ENCODE measurements at regions not wholly inside any gene's neighbourhood (a gene's known extent, or its start where the extent isn't known, plus 50 kb on each side); places are given as distances from the start of the nearest gene placed in this dataset.

DNA sequence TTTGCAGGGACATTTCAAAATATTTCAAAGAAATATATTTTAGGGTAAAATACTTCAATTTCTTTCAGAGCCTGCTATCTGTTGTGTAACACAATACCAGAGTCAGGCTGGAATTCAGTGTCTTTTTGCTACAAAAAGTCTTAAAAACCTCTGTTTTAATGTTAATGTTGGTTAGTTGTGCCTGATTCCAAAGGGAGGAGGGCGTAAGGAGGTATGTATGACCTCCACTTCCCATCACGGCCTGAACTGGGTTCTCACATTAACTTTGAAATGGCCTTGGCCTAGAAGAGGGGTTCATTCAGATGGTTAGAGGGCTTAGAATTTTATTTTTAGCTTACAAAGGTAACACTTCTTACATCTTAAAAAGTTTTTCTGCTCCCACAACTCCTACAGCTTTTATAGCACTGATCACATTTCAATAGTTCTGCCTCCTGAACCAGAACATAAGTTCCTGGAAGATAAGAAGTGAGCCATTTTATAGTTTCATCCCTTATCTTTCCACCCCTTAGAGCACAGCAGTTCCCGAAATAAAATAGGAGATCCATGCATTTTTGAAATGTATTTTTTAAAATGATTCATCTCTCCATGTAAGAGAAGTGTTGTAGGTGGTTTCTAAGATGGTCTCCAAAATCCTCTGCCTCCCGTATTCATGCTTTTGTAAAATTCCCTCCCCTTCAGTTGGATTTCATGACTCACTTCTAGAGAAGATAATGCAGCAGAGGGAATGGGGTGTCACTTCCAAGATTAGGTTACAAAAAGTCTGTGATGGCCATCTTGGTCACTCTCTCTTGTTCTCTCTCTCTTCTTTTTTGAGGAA lies 543.1 kb upstream of the NECTIN3 start:
- no peak for DNase-seq (ENCODE audit: low read depth in 2 of 2)

DNA sequence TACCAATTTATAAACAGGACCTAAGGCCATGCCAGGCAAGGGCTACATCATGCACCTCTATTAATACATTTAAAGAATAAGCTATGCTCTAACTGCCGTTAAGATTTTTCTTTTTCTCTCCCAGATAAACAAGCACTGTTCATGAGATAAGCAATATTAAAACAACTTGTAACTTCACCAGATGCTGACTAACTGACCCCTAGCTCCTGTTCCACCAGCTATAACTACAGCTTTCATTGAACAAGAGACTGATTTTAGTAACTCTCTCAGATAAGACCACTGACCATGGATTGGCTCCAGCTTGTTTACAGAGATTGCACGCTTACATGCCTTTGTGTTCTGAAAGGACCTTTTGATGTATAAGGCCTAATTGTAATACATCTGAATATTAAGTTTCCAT lies 540.7 kb upstream of the NECTIN3 start:
- no peak for DNase-seq (ENCODE audit: low read depth in 2 of 2)

DNA sequence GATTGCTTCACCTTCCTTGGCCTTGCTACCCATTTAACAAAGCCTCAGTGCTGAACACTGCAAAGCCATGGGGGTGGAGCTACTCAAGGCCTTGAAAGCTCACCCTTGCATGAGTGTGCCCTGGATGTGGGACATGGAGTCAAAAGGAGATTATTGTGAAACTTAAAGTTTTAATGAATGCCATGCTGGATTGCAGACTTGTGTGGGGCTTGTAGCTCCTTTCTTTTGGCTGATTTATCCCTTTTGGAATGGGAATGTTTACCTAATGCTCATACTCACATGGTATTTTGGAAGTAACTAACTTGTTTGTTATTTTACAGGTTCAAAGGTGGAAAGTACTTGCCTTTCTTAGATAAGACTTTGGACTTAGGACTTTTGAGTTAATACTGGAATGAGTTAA lies 538.5 kb upstream of the NECTIN3 start:
- DNase-seq (ENCODE audit: low read depth in 2 of 2), result no peak

DNA sequence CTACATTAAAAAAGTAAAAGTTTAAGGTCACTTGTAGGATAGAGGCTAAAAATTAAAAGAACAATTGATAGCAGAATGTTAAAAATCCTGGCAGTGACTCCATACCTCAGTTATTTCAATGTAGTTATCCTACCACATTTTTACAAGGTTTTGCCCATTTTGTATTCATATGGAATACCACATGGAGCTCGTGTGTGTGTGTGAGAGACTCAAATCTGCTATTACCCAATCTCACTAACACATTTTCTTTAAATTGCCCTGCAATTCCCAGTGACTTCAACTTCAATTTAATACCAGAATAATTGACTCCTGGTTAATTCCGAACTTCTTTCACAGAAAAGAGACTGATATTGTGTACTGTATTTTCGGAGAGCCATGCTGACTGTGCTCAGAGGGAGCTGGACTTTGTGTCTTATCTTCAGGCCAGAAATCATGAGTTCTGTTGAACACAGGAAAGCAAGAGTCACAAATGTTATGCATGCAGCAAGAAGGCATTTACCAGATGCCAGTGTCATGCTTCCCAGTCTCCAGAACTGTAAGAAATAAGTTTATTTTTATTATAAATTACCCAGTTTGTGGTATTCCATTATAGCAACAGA lies 529.0 kb upstream of the NECTIN3 start:
- DNase-seq (ENCODE audit: low read depth in 2 of 2), result no peak

DNA sequence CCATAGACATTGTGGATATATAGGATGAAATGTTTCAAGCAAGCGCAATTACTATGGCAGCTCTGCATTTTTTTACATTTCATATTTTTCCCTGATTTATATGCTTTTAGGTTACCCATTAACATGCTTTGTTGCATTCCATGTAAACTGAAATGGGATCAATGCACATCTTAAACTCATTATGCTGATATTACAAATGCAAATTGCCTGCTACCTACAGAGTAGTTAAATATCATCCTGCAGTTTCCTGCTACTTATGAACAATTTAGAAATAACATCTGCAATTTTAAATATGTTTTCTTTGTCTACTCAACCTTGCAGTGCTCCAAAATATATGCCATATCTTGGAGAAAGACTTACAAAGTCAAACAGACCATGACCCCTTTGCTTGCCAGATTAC lies 526.9 kb upstream of the NECTIN3 start:
- DNase-seq (ENCODE audit: low read depth in 2 of 2), result no peak

DNA sequence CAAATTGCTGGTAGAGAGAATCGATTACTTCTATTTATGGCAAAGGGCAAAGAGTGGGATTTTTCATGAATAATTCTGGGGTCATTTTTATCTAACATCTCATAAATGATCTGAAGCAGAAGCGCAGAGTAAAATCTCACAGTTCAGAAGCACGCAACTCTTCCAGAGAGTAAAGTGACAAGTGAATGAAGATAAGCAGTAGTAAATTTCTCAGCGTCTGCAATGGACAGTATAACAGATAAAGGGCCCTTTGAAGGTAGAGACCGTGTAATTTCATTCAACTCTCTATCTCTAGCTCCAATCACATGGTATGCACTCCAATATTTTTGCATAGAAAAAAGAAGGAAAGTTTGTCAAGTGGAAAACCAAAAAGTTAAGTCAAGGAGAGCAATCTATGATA lies 521.1 kb upstream of the NECTIN3 start:
- no peak for DNase-seq (ENCODE audit: low read depth in 2 of 2)

DNA sequence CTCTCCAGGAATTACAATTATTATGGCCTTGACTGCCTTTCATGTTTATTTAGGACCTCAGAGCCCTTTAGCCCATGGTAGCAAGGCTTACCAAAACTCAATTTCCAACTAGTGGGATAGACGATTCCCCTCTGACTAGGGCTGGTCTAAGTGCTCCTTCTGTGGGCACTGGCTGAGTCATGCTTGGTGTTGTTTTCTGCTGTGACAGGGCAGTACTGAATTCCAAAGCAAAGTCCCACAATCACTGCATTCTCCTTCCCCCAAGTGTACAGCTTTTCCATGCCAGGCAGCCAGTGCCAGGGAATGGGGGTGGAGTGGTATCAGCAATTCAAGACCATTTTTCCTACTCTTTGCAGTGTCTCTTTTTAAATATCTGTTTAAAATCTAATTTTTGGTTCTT lies 509.0 kb upstream of the NECTIN3 start:
- DNase-seq (ENCODE audit: low read depth in 2 of 2), result no peak

DNA sequence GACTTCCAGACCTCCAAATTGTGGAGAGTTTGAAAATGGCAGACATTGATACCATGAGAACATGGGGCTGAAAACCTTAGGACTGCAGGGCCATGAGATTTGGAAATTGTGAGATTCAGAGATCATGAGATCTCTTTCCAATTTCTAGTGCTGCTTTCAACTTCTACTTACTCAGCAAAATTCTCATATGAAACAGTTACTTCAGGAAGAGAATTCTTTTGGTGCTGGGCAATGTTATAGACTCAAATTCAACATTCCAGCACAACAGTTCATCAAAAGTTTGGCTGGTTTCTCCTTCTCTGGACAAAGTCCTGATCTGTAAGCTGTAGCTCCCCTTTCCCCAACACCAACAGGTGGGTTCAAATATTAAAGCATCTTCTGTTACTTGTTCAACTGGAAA lies 506.9 kb upstream of the NECTIN3 start:
- DNase-seq (ENCODE audit: low read depth in 2 of 2), result no peak

DNA sequence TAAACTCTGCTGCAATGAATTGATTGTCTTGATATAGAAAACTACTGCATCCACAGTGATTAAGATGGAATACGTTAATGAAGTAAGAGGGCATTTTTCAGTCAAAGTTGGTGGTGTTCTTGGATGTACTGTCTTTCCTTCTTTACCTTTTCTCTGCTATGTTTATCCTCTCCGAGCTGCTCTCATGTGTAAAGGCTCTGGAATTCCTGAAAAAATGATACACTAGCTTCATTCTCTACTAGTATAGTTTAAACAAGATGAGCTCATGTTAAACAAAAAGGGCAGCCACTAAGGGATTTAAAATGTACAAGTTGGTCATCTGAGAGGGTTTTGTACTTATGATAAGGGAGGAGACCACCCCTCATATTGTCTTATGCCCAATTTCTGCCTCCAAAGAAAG lies 504.6 kb upstream of the NECTIN3 start:
- DNase-seq (ENCODE audit: low read depth in 2 of 2), result no peak

DNA sequence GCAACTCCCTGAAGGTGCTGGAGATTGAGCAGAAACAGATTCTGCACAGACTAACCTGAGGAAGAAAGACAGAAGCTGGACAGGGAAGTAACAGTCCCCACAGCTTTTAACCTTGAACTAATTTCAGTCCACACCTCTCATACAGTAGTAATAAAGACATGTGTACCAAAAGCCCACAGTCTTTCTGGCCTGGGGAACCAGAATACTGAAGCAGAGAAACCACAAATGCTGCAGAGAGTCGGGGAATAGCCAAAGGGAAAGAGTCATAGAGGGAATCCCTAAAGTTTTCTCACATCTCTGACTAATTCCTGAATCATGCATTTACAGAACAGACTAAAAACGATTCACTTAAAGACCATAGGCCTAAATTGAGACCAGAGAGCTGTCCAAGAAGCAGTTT lies 503.4 kb upstream of the NECTIN3 start:
- no peak for DNase-seq (ENCODE audit: low read depth in 2 of 2)

DNA sequence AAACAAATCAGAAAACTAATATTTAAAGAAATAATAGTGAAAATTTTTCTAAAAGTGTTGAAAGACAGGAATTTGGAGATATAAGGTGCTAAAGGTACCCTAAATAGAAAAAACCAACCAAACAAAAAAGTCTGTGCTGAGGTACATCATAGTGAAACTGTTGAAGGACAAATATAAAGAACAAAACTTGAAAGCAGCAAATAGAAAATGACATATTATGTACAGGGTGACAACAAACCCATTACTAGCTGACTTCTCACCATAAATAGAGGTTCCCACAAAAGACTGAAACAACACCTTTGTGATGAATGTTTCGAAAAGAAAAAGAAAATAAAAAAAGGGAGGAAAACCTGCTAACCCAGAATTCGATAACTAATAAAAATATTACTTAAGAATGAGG lies 502.5 kb upstream of the NECTIN3 start:
- DNase-seq (ENCODE audit: low read depth in 2 of 2), result no peak

DNA sequence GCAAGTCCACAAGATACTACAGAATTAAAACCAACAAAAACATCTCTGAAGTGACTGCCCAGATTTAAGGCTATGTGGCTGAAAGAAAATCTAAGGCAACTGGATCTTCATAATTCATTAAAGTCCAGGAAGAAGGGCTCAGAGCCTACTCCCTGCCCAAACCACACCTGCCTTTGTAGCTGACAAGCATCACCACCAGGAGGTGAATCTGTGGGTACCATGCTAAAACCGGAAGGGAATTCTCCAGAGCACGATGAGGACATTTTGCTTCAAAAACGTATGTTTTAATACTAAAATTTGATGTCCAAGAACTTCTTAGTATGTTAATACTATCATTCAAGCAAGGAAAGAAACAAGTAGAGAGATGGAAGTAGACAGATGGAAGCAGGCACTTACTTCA lies 495.9 kb upstream of the NECTIN3 start:
- DNase-seq (ENCODE audit: low read depth in 2 of 2), result no peak

DNA sequence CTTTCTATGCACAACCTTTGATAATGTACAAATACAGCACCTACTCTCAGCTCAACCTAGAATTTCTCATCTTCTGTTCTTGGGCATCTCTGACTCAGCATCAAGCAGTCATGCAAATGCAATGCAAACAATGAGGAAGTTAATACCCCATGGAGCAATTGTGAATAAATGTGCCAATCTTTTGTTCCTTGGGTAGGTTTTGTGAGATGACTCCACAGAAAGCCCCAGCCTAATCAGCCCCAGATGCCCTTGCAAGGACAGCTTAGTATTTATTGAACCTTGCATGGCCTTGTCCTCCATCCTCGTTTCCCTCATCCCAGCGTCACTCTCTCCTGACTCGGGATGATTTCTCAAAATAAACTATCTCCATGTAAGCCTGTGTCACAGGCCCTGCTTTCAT lies 494.7 kb upstream of the NECTIN3 start:
- DNase-seq (ENCODE audit: low read depth in 2 of 2), result no peak

DNA sequence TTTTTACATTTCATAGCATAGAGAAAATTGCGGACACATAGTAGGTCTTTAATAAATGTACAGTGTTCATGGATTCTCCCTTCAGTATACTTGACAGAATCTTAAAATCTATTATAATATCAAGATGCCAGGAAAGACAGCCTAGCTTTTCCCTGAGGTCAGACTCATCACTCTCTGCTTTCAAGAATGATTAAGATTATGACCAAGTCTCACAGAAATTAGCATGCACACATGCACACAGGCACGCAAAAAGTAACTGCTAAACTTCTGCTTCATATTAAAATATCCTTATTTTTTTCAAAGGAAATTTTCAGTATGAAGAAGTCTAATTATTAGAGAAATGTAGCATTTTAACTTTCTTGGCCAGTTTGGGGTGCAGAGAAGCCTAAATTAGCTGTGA lies 493.8 kb upstream of the NECTIN3 start:
- DNase-seq (ENCODE audit: low read depth in 2 of 2), result no peak

DNA sequence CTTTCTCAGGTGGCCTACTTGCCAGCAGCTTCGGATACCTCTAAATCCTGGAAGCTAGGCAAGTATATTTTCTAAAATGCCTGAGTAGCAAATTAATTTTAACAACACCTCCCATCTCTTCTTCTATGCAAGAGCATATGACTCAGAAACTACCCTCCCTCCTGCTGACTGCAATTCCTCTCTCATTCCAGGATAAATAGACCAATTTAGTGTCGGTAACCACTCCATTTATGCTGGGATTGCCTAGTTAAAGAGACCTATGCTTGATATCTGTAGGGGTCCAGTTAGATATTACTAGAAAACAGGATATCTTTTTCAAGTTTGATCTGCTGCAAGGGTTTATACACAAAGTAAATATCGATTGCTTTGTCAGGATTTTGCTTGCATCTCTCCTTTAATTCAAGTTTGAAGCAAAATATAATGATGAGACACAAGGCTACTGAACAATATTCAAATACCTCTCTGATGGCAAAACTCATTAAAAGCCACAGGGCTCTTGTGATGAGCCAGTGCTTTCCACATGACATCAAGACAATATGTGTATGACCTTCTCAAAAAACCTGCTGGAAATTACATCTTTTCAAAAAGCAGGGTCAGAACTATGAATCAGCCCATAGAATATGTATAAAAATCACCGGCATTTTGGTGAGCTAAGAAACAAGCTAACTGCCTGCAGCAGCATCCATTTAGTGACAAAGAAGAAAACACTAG lies 491.6 kb upstream of the NECTIN3 start:
- DNase-seq (ENCODE audit: low read depth in 2 of 2), result no peak

DNA sequence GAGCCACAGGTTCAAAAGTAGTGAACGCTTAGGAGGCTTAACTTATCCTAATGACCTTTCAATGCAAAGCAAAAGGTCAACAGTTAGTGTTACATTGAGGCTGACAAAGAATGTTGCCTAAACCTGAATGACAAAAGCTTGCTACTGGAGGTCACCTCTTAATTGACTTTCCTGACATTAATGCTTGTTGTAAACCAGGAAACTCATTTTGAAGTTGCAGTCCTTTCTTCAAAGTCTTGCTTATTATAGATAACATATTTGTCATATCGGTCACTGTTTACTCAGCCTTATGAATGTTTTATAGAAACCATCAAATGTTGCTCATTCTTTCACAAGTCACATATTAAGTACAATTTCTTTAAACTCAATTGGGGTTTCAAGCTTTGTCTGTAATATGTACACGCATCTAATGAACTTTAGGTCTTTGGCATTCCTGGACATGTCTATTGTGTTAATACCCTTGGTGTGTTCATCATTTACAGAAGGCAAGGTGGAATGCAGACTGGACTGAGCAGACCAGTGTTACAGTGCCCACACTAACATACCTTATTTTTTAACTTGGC lies 488.2 kb upstream of the NECTIN3 start:
- DNase-seq (ENCODE audit: low read depth in 2 of 2), result no peak

DNA sequence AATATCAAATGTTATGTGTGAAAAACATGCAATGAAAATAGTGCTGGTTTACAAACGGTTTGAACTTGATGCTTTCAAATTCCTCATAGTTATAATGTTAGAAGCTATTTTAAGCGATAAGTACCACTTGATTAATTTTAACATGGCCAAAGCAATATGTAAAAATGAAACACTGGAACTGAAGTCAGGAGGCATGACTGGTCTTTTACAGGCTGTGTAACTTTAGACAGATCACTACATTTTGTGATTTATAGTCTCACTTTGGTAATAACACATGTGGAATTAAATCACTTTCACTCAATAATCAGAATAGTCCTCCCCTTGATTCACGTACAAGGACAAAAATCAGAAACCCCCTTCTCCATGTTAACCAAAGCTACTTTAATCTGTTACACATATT lies 482.7 kb upstream of the NECTIN3 start:
- no peak for DNase-seq (ENCODE audit: low read depth in 2 of 2)

DNA sequence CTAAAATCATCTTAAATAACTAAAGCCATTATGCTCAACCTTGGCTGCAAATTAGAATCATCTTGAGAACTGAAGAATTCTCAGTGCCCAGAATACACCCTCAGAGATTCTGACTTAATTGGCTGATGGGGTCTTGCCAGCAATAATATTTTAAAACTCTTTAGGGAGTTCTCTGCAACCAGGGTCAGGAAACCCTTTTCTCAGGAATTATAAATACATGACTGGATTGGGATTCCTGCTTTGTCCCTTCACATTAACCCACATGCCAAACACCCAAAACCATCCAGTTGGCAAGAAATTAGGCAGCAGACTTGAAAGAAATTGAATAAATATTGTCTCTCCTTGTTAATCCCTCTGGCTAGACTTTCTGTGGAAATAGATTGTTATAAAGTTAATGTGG lies 482.3 kb upstream of the NECTIN3 start:
- no peak for DNase-seq (ENCODE audit: low read depth in 2 of 2)

DNA sequence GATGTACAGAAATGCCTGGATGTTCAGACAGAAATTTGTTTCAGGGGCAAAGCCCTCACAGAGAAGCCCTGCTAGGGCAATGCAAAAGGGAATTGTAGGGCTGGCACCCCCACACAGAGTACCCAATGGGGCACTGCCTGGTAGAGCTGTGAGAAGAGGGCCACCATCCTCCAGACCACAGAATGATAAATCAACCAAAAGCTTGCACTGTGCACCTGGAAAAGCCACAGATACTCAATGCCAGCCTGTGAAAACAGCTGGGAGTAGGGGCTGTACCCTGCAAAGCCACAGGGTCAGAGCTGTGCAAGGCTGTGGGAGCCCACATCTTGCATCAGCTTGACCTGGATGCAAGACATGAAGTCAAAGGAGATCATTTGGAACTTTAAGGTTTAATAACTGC lies 477.9 kb upstream of the NECTIN3 start:
- DNase-seq (ENCODE audit: low read depth in 2 of 2), result no peak

DNA sequence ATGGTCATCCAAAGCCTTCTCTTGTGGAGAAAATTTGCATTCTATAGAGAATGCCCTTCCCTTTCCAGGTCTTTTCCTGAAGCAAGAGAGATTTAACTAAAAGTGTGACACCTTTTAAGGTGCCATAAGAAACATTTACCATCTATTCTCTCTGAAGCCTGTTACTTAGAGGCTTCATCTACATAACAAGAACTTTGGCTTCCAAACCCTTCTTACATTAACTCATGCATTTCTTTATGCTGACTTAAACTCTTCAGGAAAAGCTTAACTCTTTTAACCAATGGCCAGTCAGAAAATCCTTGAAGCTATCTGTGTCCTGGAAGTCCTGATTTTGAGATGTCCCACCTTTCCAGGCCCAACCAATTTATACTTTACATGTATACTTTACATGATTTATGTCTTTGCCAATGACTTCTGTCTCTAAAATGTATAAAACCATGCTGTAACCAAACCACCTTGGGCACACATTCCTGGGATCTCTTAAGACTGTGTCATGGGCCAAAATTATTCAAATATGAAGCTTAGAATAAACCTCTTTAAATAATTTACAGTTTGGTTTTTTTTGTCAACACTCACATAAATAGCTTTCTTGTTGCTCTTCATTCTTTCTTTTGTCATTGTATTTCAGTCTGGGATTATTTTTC lies 472.6 kb upstream of the NECTIN3 start:
- DNase-seq (ENCODE audit: low read depth in 2 of 2), result no peak

DNA sequence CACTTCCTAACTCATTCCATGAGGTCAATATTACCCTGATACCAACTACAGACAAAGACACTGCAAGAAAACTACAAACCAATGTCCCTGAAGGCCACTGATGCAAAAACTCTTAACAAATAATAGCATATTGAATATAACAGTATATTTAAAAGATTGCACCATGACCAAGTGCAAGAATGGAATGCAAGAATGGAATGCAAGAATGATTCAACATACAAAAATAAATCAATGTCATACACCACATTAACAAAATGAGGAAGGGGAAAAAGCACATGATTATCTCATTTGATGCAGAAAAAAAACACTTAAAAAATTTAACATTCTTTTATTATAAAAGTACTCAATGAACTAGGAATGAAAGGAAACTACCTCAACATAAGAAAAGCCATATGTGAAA lies 463.1 kb upstream of the NECTIN3 start:
- DNase-seq (ENCODE audit: low read depth in 2 of 2), result no peak

DNA sequence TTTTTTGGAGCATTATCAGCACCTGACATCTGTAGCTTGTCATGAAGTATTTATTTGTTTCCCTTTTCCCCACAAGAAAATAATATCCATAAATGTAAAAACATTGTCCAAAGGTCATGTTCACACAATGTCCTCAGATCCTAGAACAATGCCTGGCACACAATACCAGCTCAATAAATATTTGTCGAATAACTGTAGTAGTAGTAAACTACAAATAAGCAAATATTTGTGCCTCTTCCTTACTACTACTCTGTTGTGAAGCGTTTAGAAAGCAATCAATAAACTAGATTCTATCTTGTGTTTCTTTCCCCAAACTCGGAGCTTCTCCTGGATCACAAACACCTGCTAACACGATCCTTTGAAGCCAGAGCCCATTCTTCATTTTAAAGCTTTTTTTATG lies 459.6 kb upstream of the NECTIN3 start:
- no peak for DNase-seq (ENCODE audit: low read depth in 2 of 2)
